WTC11 (cell line): ENCODE measurements at regions not wholly inside any gene's neighbourhood (a gene's known extent, or its start where the extent isn't known, plus 50 kb on each side); places are given as distances from the start of the nearest gene placed in this dataset.

Experiments used
- ATAC-seq: fragments of 200-7000 bp; cut with Tn5 transposase; 2 replicates; pipeline ENCODE4 v1.10.0; 2021; ENCODE audit warnings: mild to moderate bottlenecking, moderate library complexity
- CTCF ChIA-PET: fragments of 300-600 bp; sonication (Branson Sonifier 250); formaldehyde crosslinking; loops from one replicate; lab custom pipeline; 2021; ENCODE audit warnings: antibody characterized with exemption; lab: Charles Lee
- POLR2A ChIA-PET: fragments of 350-600 bp; sonication (Branson Sonifier 250); formaldehyde crosslinking; loops from one replicate; lab custom pipeline; 2021; ENCODE audit warnings: antibody characterized with exemption; lab: Charles Lee
- DNase-seq: peaks from one replicate; pipeline ENCODE4 v3.0.0; 2021; ENCODE audit warnings: low spot score
- H3K27ac Mint-ChIP-seq: 2 replicates; pipeline ENCODE4 v1.8.0; 2021; ENCODE audit warnings: mixed read lengths
- H3K27me3 Mint-ChIP-seq: 2 replicates; pipeline ENCODE4 v1.8.0; 2021; ENCODE audit warnings: low read depth, mild to moderate bottlenecking, moderate library complexity, mixed read lengths
- H3K36me3 Mint-ChIP-seq: 2 replicates; pipeline ENCODE4 v1.8.0; 2021; ENCODE audit warnings: mixed read lengths
- H3K4me1 Mint-ChIP-seq: 2 replicates; pipeline ENCODE4 v1.8.0; 2022; ENCODE audit warnings: mixed read lengths
- H3K4me3 Mint-ChIP-seq: 2 replicates; pipeline ENCODE4 v1.8.0; 2021; ENCODE audit warnings: mild to moderate bottlenecking, moderate library complexity, mixed read lengths
- H3K9me3 Mint-ChIP-seq: 2 replicates; pipeline ENCODE4 v1.8.0; 2021; ENCODE audit warnings: mixed read lengths
- AFF4 ChIP-seq: sonication (generic); formaldehyde crosslinking; IDR thresholded peaks from 2 replicates; pipeline ENCODE4 v1.8.1; 2023; ENCODE audit warnings: mild to moderate bottlenecking, missing genetic modification reagents, borderline replicate concordance
- ARID4B ChIP-seq: sonication (generic); formaldehyde crosslinking; IDR thresholded peaks from 2 replicates; pipeline ENCODE4 v1.8.0; 2023; ENCODE audit warnings: missing genetic modification reagents, mild to moderate bottlenecking, borderline replicate concordance
- ATF1 ChIP-seq: sonication (generic); formaldehyde crosslinking; IDR thresholded peaks from 2 replicates; pipeline ENCODE4 v1.8.1; 2023; ENCODE audit warnings: mild to moderate bottlenecking, moderate library complexity, missing genetic modification reagents
- E2F1 ChIP-seq: sonication (generic); formaldehyde crosslinking; IDR thresholded peaks from 2 replicates; pipeline ENCODE4 v1.8.0; 2022; ENCODE audit warnings: mild to moderate bottlenecking, missing genetic modification reagents
- ELF4 ChIP-seq: sonication (generic); formaldehyde crosslinking; IDR thresholded peaks from 2 replicates; pipeline ENCODE4 v1.8.1; 2022; ENCODE audit warnings: low read depth, mild to moderate bottlenecking, moderate library complexity, missing genetic modification reagents
- EMX1 ChIP-seq: fragments of 250-450 bp; sonication (Bioruptor Pico); IDR thresholded peaks from 2 replicates; pipeline ENCODE4 v1.8.0; 2021; ENCODE audit warnings: mild to moderate bottlenecking
- HMGXB4 ChIP-seq: sonication (generic); formaldehyde crosslinking; IDR thresholded peaks from 2 replicates; pipeline ENCODE4 v1.8.1; 2023; ENCODE audit warnings: mild to moderate bottlenecking, moderate library complexity, missing genetic modification reagents
- IRF1 ChIP-seq: sonication (generic); formaldehyde crosslinking; IDR thresholded peaks from 2 replicates; pipeline ENCODE4 v1.8.0; 2023; ENCODE audit warnings: missing genetic modification reagents
- MAX ChIP-seq: sonication (generic); formaldehyde crosslinking; IDR thresholded peaks from 2 replicates; pipeline ENCODE4 v1.8.0; 2022; ENCODE audit warnings: mild to moderate bottlenecking, missing genetic modification reagents
- NR3C1 ChIP-seq: sonication (generic); formaldehyde crosslinking; conservative IDR thresholded peaks from 2 replicates; pipeline ENCODE4 v1.8.1; 2023; ENCODE audit warnings: low read depth, mild to moderate bottlenecking, missing genetic modification reagents
- SP1 ChIP-seq: sonication (generic); formaldehyde crosslinking; conservative IDR thresholded peaks from 2 replicates; pipeline ENCODE4 v1.8.1; 2022; ENCODE audit warnings: missing genetic modification reagents
- USF1 ChIP-seq: sonication (generic); formaldehyde crosslinking; IDR thresholded peaks from 2 replicates; pipeline ENCODE4 v1.8.0; 2022; ENCODE audit warnings: mild to moderate bottlenecking, missing genetic modification reagents
- USF2 ChIP-seq: sonication (generic); formaldehyde crosslinking; IDR thresholded peaks from 2 replicates; pipeline ENCODE4 v1.8.1; 2023; ENCODE audit warnings: mild to moderate bottlenecking, missing genetic modification reagents, moderate library complexity
- ZMAT4 ChIP-seq: fragments of 250-450 bp; sonication (Bioruptor Pico); IDR thresholded peaks from 2 replicates; pipeline ENCODE4 v1.9.0; 2021; ENCODE audit warnings: mild to moderate bottlenecking
- ZNF138 ChIP-seq: sonication (generic); formaldehyde crosslinking; conservative IDR thresholded peaks from 2 replicates; pipeline ENCODE4 v1.8.1; 2022; ENCODE audit warnings: mild to moderate bottlenecking, moderate library complexity, missing genetic modification reagents

- no peak for DNase-seq
- POLR2A ChIA-PET, result no interaction called here
- Mint-ChIP-seq H3K36me3 (peaks cover 8% of the 10 kb centered on the region), H3K4me1 (peaks cover 16% of the 10 kb centered on the region), H3K9me3 (peaks cover 18% of the 10 kb centered on the region), H3K27me3 (peaks cover 3% of the 10 kb centered on the region), H3K4me3 (no peak overlapping the region), H3K27ac (no peak overlapping the region)
- ATAC-seq, result no peak
- CTCF ChIA-PET, result no interaction called here
- TF ChIP-seq ZNF138 (CRISPR knock-in tag) (no peak), SP1 (CRISPR knock-in tag) (no peak)
Measured at GRCh38 chr19:31554360-31554759, 205.1 kb upstream of the TSHZ3 start.

- no peak for ATAC-seq
- ChIA-PET POLR2A (no interaction called here), CTCF (no interaction called here)
- Mint-ChIP-seq H3K9me3 (peaks cover 23% of the 10 kb centered on the region), H3K4me3 (no peak overlapping the region), H3K4me1 (peaks cover 16% of the 10 kb centered on the region), H3K27me3 (peaks cover 9% of the 10 kb centered on the region), H3K27ac (no peak overlapping the region), H3K36me3 (peaks cover 17% of the 10 kb centered on the region)
- no peak for TF ChIP-seq IRF1 (CRISPR knock-in tag)
- TF ChIP-seq USF2 (CRISPR knock-in tag), result peak; percentile 47; the same call in 1 of the 2 replicates
- TF ChIP-seq EMX1, result no peak
- no peak for TF ChIP-seq ARID4B (CRISPR knock-in tag)
- TF ChIP-seq ZMAT4 (CRISPR knock-in tag), result no peak
- no peak for TF ChIP-seq AFF4 (CRISPR knock-in tag)
- TF ChIP-seq USF1 (CRISPR knock-in tag), result 0 out of 2 replicates have a peak, but pooled peaks have one; percentile 30
- TF ChIP-seq E2F1, result no peak
- no peak for TF ChIP-seq NR3C1 (CRISPR knock-in tag)
- no peak for TF ChIP-seq ELF4 (CRISPR knock-in tag)
- TF ChIP-seq MAX (CRISPR knock-in tag), result no peak
- no peak for TF ChIP-seq ATF1 (CRISPR knock-in tag)
- no peak for TF ChIP-seq HMGXB4
- no peak for DNase-seq
Measured at GRCh38 chr19:31555634-31556215, 206.5 kb upstream of the TSHZ3 start.
